A549 (cell line): ENCODE measurements at regions not wholly inside any gene's neighbourhood (a gene's known extent, or its start where the extent isn't known, plus 50 kb on each side); places are given as distances from the start of the nearest gene placed in this dataset.

Source experiments
- ATAC-seq, 2 experiments: fragments of 200-7000 bp in 1 of 2; fragments of >200 bp in 1 of 2; cut with Nextera tagmentation in 1 of 2; cut with Tn5 transposase in 1 of 2; 3 replicates each; pipeline versions ENCODE4 v1.8.0 to v1.9.1; 2018 to 2020; ENCODE audit warnings: mild to moderate bottlenecking in 1 of 2, moderate library complexity in 1 of 2
- CTCF ChIA-PET: fragments of 300-600 bp; sonication (Branson Sonifier 250); formaldehyde crosslinking; extraction: SDS; loops from one replicate; lab custom pipeline; 2021; ENCODE audit warnings: antibody characterized with exemption, inconsistent platforms; lab: Yijun Ruan, JAX
- POLR2A ChIA-PET: fragments of 350-600 bp; formaldehyde crosslinking; extraction: SDS; loops from one replicate; lab custom pipeline; 2021; ENCODE audit warnings: antibody characterized with exemption, inconsistent platforms; lab: Yijun Ruan, JAX
- DNase-seq, 2 experiments: peaks; one replicate each; pipeline versions ENCODE4 v3.0.0 to v3.0.0-alpha.2; 2011 to 2016; ENCODE audit warnings: low read depth in 1 of 2, low spot score in 1 of 2
- FAIRE-seq: peaks from 2 replicates; lab custom pipeline; 2011; peaks lifted over from hg19 to GRCh38; lab: Jason Lieb, UNC
- H3K27ac ChIP-seq, 2 experiments: fragments of >200 bp; sonication (Bioruptor Twin); formaldehyde crosslinking; 3 replicates each; pipeline ENCODE4 v1.5.1; 2016 to 2017
- H3K4me1 ChIP-seq: fragments of >200 bp; sonication (Bioruptor Twin); formaldehyde crosslinking; 3 replicates; pipeline ENCODE4 v1.6.1; 2016
- H3K4me2 ChIP-seq: fragments of >200 bp; sonication (Bioruptor Twin); formaldehyde crosslinking; 3 replicates; pipeline ENCODE4 v1.6.1; 2016
- H3K4me3 ChIP-seq: fragments of >200 bp; sonication (Bioruptor Twin); formaldehyde crosslinking; 3 replicates; pipeline ENCODE4 v1.5.1; 2016
- H3K9me3 ChIP-seq: fragments of >200 bp; sonication (Bioruptor Twin); formaldehyde crosslinking; 3 replicates; pipeline ENCODE4 v1.6.1; 2016
- BHLHE40 ChIP-seq: IDR thresholded peaks from 2 replicates; pipeline ENCODE4 v1.6.1; 2012; ENCODE audit warnings: low read depth, low read length, inconsistent platforms
- CBX8 ChIP-seq: fragments of 200-600 bp; sonication (generic); IDR thresholded peaks from 2 replicates; pipeline ENCODE4 v1.6.1; 2016
- FOSB ChIP-seq: fragments of 250-450 bp; sonication (Bioruptor Pico); IDR thresholded peaks from 2 replicates; pipeline ENCODE4 v1.5.0; 2020; ENCODE audit warnings: mild to moderate bottlenecking, moderate library complexity
- FOXS1 ChIP-seq: fragments of 250-450 bp; sonication (Bioruptor Pico); IDR thresholded peaks from 2 replicates; pipeline ENCODE4 v1.5.0; 2020; ENCODE audit warnings: mild to moderate bottlenecking, moderate library complexity
- GATA3 ChIP-seq: IDR thresholded peaks from 2 replicates; pipeline ENCODE4 v1.6.1; 2012; ENCODE audit warnings: borderline replicate concordance
- HOXB5 ChIP-seq: fragments of 250-450 bp; sonication (Bioruptor Pico); IDR thresholded peaks from 2 replicates; pipeline ENCODE4 v1.5.0; 2020; ENCODE audit warnings: mild to moderate bottlenecking, moderate library complexity
- MAFK ChIP-seq: fragments of 450-650 bp; IDR thresholded peaks from 2 replicates; pipeline ENCODE4 v1.6.1; 2014; ENCODE audit not compliant: partially characterized antibody
- NFE2L2 ChIP-seq: fragments of 150-350 bp; conservative IDR thresholded peaks from 2 replicates; pipeline ENCODE4 v1.6.1; 2014; ENCODE audit warnings: low read length
- NR3C1 ChIP-seq: fragments of >200 bp; sonication (Bioruptor Twin); formaldehyde crosslinking; IDR thresholded peaks from 3 replicates; pipeline ENCODE4 v1.6.1; 2017
- PBX3 ChIP-seq: IDR thresholded peaks from 2 replicates; pipeline ENCODE4 v1.6.1; 2012
- RAD21 ChIP-seq, 2 experiments: fragments of >200 bp in 1 of 2; sonication (Bioruptor Twin) in 1 of 2; formaldehyde crosslinking in 1 of 2; IDR thresholded peaks in 1 of 2; conservative IDR thresholded peaks in 1 of 2; 2 replicates in 1 of 2; 3 replicates in 1 of 2; pipeline ENCODE4 v1.6.1; 2012 to 2018; ENCODE audit warnings: inconsistent platforms in 1 of 2
- RNF2 ChIP-seq: fragments of 200-600 bp; sonication (generic); IDR thresholded peaks from 2 replicates; pipeline ENCODE4 v1.6.1; 2016; ENCODE audit warnings: low read depth, mild to moderate bottlenecking, antibody characterized with exemption, moderate library complexity, borderline replicate concordance
- ZFP36 ChIP-seq: fragments of 450-650 bp; IDR thresholded peaks from 2 replicates; pipeline ENCODE4 v1.6.1; 2014; ENCODE audit warnings: borderline replicate concordance; ENCODE audit not compliant: partially characterized antibody
- WGBS: methylation state at CpG from one replicate; pipeline ENCODE4 v1.1.6; 2017; ENCODE audit errors: missing lambda C conversion rate; 5-methylcytosine and 5-hydroxymethylcytosine counted together
- TF ChIP-seq, protein P1 (sequence below): fragments of >200 bp; sonication (Bioruptor Twin); formaldehyde crosslinking; IDR thresholded peaks from 3 replicates; pipeline ENCODE4 v1.5.1; 2016
- TF ChIP-seq, protein P2 (sequence below): fragments of >200 bp; sonication (Bioruptor Twin); formaldehyde crosslinking; IDR thresholded peaks from 3 replicates; pipeline ENCODE4 v1.6.1; 2016
- TF ChIP-seq, protein P3 (sequence below): fragments of 250-450 bp; sonication (Bioruptor Pico); IDR thresholded peaks from 2 replicates; pipeline ENCODE4 v1.5.0; 2020; ENCODE audit warnings: low read depth, mild to moderate bottlenecking, moderate library complexity
- TF ChIP-seq, protein P4 (sequence below): fragments of 200-600 bp; sonication (generic); IDR thresholded peaks from 2 replicates; pipeline ENCODE4 v1.6.1; 2016; ENCODE audit warnings: antibody characterized with exemption, mild to moderate bottlenecking, moderate library complexity

- TF ChIP-seq, protein P1, sequence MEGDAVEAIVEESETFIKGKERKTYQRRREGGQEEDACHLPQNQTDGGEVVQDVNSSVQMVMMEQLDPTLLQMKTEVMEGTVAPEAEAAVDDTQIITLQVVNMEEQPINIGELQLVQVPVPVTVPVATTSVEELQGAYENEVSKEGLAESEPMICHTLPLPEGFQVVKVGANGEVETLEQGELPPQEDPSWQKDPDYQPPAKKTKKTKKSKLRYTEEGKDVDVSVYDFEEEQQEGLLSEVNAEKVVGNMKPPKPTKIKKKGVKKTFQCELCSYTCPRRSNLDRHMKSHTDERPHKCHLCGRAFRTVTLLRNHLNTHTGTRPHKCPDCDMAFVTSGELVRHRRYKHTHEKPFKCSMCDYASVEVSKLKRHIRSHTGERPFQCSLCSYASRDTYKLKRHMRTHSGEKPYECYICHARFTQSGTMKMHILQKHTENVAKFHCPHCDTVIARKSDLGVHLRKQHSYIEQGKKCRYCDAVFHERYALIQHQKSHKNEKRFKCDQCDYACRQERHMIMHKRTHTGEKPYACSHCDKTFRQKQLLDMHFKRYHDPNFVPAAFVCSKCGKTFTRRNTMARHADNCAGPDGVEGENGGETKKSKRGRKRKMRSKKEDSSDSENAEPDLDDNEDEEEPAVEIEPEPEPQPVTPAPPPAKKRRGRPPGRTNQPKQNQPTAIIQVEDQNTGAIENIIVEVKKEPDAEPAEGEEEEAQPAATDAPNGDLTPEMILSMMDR: no peak
These were observed 383.8 kb upstream of the TUSC1 start (continued) for GRCh38 chr9:26061948-26062575.

- H3K4me1 ChIP-seq: no peaks in the 10 kb centered on the region
- WGBS: 3% methylated on average over 1 of the region's 1 CpG
- FAIRE-seq (no peak), DNase-seq (no peak), ATAC-seq (no peak)
- no peak overlapping the region for H3K4me2 ChIP-seq
- CTCF ChIA-PET: no interaction called here
- no peak overlapping the region for H3K27ac ChIP-seq
- POLR2A ChIA-PET: no interaction called here
- peaks cover 3% of the 10 kb centered on the region; the same call in 1 of the 3 replicates for H3K9me3 ChIP-seq
- no peak overlapping the region for H3K4me3 ChIP-seq
- TF ChIP-seq CBX8 (no peak), NFE2L2 (no peak), MAFK (no peak), PBX3 (no peak), GATA3 (no peak), HOXB5 (CRISPR knock-in tag) (no peak), BHLHE40 (no peak), ZFP36 (no peak), RAD21 (conservative IDR thresholded peaks at IDR 0.05 in 1 of 2, IDR thresholded peaks at IDR 0.05 in 1 of 2) (no peak), NR3C1 (no peak), FOXS1 (CRISPR knock-in tag) (no peak), RNF2 (no peak), FOSB (CRISPR knock-in tag) (no peak)
- TF ChIP-seq, protein P2, sequence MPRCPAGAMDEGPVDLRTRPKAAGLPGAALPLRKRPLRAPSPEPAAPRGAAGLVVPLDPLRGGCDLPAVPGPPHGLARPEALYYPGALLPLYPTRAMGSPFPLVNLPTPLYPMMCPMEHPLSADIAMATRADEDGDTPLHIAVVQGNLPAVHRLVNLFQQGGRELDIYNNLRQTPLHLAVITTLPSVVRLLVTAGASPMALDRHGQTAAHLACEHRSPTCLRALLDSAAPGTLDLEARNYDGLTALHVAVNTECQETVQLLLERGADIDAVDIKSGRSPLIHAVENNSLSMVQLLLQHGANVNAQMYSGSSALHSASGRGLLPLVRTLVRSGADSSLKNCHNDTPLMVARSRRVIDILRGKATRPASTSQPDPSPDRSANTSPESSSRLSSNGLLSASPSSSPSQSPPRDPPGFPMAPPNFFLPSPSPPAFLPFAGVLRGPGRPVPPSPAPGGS: no peak
- TF ChIP-seq, protein P3, sequence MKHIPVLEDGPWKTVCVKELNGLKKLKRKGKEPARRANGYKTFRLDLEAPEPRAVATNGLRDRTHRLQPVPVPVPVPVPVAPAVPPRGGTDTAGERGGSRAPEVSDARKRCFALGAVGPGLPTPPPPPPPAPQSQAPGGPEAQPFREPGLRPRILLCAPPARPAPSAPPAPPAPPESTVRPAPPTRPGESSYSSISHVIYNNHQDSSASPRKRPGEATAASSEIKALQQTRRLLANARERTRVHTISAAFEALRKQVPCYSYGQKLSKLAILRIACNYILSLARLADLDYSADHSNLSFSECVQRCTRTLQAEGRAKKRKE (CRISPR knock-in tag): no peak
- TF ChIP-seq, protein P4, sequence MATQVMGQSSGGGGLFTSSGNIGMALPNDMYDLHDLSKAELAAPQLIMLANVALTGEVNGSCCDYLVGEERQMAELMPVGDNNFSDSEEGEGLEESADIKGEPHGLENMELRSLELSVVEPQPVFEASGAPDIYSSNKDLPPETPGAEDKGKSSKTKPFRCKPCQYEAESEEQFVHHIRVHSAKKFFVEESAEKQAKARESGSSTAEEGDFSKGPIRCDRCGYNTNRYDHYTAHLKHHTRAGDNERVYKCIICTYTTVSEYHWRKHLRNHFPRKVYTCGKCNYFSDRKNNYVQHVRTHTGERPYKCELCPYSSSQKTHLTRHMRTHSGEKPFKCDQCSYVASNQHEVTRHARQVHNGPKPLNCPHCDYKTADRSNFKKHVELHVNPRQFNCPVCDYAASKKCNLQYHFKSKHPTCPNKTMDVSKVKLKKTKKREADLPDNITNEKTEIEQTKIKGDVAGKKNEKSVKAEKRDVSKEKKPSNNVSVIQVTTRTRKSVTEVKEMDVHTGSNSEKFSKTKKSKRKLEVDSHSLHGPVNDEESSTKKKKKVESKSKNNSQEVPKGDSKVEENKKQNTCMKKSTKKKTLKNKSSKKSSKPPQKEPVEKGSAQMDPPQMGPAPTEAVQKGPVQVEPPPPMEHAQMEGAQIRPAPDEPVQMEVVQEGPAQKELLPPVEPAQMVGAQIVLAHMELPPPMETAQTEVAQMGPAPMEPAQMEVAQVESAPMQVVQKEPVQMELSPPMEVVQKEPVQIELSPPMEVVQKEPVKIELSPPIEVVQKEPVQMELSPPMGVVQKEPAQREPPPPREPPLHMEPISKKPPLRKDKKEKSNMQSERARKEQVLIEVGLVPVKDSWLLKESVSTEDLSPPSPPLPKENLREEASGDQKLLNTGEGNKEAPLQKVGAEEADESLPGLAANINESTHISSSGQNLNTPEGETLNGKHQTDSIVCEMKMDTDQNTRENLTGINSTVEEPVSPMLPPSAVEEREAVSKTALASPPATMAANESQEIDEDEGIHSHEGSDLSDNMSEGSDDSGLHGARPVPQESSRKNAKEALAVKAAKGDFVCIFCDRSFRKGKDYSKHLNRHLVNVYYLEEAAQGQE: no peak
These were observed 380.1 kb upstream of the TUSC1 start for GRCh38 chr9:26058111-26058895.
